Choroid plexus epithelial cell (primary cell): ENCODE measurements at regions not wholly inside any gene's neighbourhood (a gene's known extent, or its start where the extent isn't known, plus 50 kb on each side); places are given as distances from the start of the nearest gene placed in this dataset.

Experiments
- DNase-seq: peaks from one replicate; pipeline ENCODE4 v3.0.0-alpha.2; 2010; ENCODE audit warnings: low read depth
- H3K4me3 ChIP-seq: 2 replicates; pipeline ENCODE4 v1.5.1; 2011; ENCODE audit warnings: low read depth, mild to moderate bottlenecking, control low read depth, low read length, moderate library complexity
- CTCF ChIP-seq: conservative IDR thresholded peaks from 2 replicates; pipeline ENCODE4 v1.5.1; 2011; ENCODE audit warnings: low read depth, mild to moderate bottlenecking, control low read depth, inconsistent platforms, low read length, moderate library complexity

GRCh38 chr13:26873386-26873698 lies 112.8 kb upstream of the GPR12 start:
- no peak for TF ChIP-seq CTCF

GRCh38 chr13:26872525-26873385 lies 112.2 kb upstream of the GPR12 start:
- DNase-seq: peak; percentile 64
- peak; percentile 91 for TF ChIP-seq CTCF
- no peak overlapping the region for H3K4me3 ChIP-seq

More at GRCh38 chr13:26873386-26873698, 112.8 kb upstream of the GPR12 start:
- no peak overlapping the region for H3K4me3 ChIP-seq
- no peak for DNase-seq

DNA sequence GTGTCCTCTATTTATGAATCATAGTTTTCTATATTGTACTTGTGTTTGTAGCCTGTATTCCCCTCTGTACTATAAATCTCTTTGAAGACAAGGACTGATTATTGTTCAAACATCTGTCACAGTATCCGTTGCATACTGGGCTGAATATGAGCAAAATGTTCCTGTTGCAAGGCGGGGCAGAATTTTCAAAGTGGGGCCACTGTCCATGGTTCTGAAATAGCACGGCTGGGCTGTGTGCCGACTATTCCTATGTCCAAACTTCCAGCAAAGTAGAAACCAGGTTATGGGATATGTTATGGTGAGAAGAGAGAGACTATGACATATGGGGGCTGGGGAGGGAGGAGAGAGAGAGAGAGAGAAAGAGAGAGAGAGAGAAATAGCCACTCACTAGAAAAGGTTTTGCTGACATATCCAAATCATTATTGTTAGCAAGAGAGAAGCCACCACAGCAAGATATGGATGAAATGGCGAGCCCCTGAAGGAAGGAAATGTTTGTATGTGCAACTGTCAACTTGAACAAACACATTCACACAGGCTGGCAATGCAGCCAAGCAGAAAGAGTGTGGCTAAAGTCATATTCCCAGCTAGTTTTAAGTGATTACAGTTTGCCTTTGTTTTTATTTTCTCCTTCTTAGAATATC lies 107.0 kb upstream of the GPR12 start:
- H3K4me3 ChIP-seq: no peak overlapping the region
- no peak for TF ChIP-seq CTCF
- DNase-seq: peak; percentile 48

DNA sequence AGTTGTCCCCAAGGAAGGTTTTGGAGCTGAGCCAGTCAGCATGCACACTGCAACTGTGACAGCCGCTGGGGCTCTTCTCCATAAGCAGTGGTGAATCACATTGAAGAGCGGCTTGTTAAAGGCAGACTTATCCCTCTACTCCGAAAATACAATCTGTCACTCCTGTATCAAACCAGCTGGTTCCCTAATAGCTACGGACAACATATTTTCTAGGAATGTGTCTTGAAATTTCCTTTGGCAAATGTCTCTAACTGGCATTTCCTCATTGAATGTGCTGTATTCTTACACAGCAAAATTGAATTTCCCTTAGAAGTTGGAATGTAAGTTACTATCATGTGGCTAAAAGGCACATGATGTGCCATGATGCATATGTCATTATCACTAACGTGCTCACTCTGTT lies 104.0 kb upstream of the GPR12 start:
- no peak overlapping the region for H3K4me3 ChIP-seq
- TF ChIP-seq CTCF: no peak
- no peak for DNase-seq

GRCh38 chr13:26861941-26862340 lies 101.4 kb upstream of the GPR12 start:
- H3K4me3 ChIP-seq: no peak overlapping the region
- no peak for TF ChIP-seq CTCF
- DNase-seq: no peak

GRCh38 chr13:26855921-26856320 lies 95.3 kb upstream of the GPR12 start:
- TF ChIP-seq CTCF: no peak
- no peak overlapping the region for H3K4me3 ChIP-seq
- DNase-seq: no peak

DNA sequence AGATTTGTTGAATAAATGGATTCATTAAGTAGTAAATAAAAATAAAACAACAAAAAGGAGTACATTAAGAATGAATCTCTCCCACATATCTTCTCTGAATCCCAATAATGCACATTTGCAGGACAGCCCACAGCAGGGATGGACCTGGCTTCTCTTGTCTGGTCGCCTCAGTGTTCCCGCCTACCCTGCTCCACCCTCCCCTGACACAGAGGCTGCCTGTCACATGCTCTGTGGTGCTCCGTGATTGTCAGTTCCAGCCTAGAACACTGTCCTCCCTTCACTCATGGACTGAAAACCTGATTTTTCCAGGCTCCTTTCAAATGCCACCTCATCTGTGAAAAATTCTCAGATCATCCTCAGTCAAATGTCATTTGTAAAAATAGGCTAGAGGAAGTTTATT lies 94.5 kb upstream of the GPR12 start:
- no peak for DNase-seq
- no peak overlapping the region for H3K4me3 ChIP-seq
- TF ChIP-seq CTCF: no peak
